HG02943 (cell line): ENCODE measurements at regions not wholly inside any gene's neighbourhood (a gene's known extent, or its start where the extent isn't known, plus 50 kb on each side); places are given as distances from the start of the nearest gene placed in this dataset.

Experiments used
- ATAC-seq: cut with Tn5 transposase; IDR thresholded peaks from one replicate; pipeline ENCODE4 v1.9.1; 2021; ENCODE audit warnings: mild to moderate bottlenecking, low read depth, moderate library complexity; ENCODE audit not compliant: unreplicated experiment

DNA sequence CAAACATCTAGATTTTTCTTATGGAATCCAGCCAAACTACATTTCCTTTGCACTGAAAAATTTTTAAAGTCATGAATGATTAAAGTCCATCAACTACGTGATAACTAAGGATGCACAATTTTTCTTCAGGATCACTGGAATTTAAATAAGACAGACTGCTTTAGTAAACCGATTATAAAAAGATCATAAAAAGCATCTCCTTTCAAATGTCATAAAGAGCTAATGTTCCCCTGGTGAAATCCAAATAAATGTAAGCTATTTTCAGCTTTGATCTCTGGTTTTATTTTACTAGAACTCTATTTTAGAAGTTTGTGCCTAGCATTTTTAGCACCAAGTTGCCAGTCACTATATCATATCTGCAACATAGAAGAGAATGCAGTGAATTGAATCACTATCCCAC, 460.8 kb downstream of the RFC3 start:
- no peak for ATAC-seq

DNA sequence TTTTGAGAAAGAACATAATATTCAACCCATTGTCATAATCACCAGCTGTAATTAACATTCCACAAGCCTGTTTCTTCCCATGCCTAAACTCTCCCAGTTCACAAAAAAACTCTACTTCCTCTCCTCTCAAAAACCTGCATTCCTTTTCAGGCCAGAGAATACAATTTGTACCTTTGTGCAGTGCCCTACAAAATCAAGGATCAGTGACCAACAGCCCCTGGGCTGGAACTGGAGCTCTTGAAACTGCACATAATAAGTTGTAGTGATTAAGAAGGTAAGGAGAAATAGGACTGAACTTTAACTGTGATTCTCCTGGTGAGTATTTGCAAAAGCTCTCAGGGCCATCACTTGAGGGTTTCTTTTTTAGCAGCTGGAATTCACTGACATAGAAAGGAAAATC, 472.7 kb downstream of the RFC3 start:
- no peak for ATAC-seq

DNA sequence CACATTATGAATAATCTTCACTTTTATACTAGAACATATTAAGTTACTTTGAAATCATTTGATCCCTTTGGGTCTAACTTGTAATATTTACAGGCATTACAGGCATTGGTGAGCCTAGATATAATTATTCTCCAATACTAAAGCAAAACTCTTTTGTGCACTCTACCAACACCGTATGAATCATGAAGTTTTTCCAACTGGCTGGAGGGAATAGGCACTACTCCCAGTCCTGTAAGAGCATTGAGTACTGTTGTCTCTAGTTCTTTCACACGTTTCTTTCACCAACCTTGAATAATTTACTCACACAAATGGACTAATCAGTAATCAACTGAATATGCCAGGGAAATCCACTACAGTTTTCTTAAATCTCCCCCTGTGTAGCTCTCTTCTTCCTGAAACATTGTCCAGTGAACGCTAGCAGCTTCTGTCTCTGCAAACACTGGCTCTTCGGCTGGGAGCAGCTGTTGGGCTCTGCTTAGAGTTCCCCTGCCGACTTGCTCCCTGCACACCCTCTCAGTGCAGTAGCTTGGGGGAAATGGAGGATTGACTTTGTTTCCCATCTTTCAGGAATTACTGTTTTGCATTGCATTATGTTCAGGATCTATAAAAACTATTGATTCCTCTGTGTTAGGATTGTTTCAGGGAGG, 476.7 kb downstream of the RFC3 start:
- no peak for ATAC-seq

DNA sequence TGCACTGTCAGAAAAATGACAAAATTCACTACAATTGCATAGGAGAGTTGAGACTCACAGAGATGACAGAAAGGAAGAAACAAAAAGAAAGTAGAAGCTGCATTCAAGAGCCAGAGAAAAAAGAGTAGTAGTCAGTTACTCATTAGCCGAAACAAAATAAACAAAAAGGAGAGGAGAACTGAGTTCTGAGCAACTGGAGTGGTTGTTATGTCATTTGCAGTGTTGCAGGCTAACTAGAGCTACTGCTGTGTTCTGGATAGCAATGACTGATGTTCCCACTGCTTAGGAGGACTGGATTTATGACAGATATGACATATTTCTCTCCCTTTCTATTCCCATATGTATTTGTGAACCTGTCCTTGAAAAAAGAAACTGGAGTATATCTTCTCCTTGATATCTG, 482.6 kb downstream of the RFC3 start:
- no peak for ATAC-seq

DNA sequence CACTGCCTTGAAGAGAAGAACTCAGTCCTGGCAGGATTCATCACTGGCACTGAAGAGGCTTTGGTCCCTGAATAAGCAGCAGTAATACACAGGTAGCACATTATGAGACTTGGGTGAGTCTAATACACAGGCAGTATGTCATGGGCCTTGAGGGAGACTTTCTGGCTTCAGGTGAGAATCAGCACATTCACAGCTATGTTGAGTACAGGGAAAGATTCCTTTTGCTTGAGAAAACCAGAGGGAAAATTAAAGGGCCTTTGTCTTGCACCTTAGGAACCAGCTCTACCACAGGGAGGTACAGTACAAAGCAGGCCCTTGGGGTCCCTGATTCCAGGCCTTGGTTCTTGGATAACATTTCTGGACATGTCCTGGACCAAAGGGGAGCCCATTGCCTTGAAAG, 484.6 kb downstream of the RFC3 start:
- no peak for ATAC-seq

DNA sequence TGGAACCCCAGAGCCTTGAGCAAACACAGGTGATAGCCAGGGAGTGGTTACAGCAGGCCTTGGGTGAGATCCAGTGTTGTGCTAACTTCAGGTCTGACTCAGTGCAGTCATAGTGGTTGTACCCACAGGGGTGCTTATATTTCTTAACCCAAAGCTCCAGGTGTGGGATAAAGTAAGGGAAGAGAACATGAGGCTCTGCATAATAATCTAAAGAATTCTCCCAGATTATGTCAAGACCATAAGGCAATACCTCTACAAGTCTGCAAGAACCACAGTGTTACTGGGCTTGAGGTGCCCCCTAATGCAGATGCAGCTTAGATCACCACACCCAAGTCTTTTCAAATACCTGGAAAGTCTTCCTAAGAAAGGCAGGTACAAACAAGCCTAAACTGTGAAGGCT, 485.4 kb downstream of the RFC3 start:
- no peak for ATAC-seq

DNA sequence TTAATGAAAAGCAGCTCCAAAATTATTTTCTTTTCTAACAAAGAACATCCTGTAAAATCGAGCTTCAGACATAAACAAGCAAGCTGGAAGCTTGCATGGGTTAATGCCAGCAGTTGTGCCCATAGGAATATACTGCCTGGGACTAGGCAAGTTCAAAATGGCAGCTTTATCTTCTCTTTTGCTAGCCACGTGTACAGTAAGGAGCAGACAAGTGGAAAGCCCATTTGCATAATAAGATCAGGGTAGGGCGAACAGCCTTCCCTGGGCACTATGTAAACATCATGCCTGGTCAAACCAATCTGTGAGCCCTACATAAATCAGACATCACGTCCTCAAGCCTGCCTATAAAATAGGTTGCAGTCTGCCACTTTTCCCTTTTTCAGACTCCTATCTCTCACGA, 489.7 kb downstream of the RFC3 start:
- ATAC-seq = no peak

DNA sequence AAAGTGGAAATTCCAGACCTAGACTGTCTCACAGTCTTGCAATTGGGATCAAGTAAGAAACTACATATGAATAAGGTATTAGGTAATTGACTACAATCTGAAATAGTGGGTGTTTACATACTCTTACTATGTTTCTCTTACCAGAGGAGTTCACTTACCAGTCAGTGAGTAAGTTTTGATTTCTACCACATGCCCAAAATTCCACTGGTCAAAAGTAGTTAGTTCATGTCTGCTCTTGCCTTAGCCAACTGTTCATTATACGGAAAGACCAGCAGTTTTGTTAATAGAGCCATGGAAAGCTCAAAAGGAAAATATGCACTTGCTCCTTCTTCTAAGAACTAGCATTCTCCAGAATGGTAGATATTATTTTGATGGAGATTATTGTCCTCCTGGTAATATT, 490.8 kb downstream of the RFC3 start:
- no peak for ATAC-seq

DNA sequence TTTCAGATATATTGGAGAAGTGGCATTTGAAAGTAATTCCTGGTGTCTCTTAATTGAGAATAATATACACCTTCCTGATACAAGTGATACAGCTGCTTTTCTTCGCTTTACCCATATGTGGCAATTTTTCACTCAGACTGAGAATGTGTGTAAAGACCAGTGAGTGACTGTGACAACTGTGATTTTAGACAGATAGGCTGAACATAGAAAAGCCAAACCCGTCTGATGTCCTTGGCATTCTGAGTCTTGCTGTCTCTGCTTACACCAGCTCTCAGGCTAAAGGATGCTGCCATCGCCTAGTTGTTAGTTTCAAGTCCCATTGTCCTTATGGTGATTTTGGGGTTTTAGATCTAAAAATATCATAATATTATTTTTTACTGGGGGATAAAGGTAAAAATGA, 492.6 kb downstream of the RFC3 start:
- no peak for ATAC-seq

DNA sequence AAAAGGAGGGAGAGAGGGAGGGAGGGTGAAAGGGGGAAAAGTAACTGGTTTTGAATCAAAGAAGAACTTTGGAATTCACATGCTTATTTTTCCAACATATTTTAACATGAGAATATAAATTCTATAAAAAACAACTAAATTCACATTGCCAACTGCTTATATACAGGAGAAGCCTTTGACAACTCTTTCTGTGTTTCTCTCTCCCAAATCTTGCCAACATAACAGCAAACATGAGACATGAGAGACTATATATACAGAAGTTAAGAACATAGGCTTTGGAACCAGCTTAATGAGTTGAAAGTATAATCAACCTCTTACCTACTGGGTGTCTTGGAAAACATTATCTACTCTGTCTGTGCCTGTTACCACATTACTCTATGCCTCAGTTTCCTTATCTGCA, 493.3 kb downstream of the RFC3 start:
- ATAC-seq = no peak

DNA sequence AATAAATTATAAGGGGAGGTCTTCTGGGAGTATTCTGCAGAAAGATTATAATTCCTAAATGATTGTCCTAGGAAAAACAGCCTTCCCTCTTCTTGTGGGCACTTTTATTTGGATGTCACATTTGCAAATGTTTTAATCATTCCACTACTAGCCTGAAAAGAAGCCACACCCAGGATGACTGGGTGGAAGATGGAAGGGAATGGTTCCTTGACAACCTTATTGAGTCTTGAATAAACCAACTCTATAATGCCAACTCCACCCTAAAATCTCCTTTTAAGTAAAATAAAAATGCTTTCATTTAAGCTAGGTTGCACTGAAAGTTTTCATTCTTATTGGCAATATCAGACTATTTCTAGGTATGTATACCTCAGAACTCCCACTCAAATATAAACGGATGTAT, 494.6 kb downstream of the RFC3 start:
- no peak for ATAC-seq

DNA sequence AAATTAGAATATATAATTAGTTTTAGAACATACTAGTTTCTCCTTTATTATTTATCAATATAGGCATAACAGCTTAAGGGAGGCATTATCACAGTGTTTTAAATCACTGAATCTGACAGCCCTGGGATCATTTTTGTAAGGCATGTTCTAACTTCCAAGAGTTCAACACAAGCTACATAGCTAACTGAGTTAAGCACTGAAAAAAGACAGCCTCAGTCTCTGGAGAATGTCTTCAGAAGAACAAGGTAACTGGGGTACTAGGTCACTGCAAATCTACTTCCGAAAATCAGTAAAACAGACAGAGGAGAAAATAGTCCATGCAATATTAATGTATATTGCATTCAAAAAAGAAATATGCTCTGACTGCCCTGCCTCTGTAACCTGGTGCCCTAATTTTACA, 502.1 kb downstream of the RFC3 start:
- ATAC-seq = no peak

DNA sequence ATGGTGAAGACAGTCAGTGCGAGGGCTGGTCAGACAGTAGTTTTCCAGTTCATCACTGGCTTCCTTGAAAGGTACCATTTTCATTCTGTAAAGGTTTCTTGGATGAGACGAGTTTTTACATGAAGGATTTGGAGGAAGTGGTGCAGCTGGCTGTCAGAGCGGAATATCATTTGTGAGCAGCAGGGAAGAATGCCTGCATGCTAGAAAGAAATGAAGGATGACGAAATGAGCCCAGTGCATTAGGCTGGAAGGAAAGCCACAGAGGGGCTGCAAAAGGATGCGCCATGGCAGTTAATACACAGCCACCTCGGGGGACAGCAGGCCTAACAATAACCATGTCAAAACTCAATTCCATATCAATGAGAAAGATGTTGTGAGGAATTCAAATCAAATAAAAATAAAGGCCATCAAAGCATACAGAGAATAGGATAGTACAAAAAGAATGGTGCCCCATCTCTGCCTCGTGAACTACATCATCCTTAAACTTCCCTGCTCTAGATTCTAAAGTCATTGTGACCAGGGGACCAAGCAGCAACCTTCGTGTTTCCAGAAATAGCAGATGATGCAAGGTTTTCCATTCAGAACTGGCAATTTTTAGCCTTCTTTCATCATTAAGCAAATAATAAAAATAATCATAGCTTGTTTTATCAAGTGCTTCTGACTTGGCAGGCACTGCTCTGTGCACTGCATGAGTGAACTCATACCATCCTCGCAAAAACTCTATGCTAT, 504.2 kb downstream of the RFC3 start:
- ATAC-seq = no peak

DNA sequence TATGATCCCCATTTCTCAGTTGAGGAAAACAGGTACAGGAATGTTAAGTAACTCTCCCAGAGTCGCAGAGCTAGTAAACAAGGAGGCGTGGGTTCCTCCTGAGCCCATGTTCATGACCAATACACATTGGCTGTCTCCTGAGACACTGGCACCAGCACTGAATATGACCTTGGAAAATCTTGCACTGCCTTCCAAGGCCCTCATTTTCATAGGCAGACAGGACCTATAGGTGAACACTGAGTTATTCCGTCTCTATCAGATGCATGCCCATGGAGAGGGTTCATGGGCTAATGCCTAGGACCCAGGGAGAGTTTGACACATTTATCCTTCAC, 504.8 kb downstream of the RFC3 start:
- no peak for ATAC-seq

DNA sequence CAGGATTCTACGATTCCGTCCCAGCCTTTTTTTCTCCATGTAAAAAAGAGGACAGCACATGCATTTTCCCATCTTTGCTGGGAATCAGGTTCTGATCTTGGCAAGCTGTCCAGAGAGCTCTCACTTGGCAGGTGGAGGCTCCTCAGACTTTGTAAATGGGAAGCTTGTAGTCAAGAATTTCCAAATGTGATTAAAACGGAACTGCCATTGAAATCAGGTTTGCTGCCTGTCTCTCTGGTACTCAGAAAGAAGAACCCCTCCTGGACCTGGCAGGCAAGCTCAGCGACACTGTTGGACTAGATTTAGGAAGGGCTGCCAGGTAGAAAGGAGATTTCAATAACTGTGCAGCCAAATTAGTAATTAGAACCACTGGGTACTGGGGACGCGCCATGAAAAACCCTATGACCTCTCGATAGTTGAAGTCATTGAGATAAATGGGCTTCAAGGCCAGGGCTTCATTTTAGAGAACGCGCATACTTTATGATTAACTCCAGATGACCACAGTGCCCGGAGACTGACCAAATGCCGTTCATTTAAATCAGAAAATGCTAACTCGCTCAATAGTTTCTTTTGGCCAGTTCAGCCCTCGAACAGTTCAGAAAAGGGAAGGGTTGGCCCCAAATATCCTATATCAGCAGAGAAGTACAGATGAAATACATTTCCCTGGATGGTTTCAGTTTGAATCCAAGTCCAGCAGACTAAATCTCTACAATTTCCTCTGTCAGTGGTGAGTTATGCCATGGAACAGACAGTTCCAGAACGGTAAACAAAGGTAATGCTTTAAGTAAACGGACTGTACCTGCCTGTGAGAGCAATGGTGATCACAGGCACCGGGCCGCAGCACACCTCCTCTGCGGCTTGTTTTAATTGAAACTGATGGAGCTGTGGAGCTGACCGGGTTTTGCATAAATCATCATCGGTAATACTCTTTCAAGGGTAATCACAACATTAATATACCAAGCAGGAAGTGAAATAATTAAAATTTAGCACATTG, 517.4 kb downstream of the RFC3 start:
- no peak for ATAC-seq

DNA sequence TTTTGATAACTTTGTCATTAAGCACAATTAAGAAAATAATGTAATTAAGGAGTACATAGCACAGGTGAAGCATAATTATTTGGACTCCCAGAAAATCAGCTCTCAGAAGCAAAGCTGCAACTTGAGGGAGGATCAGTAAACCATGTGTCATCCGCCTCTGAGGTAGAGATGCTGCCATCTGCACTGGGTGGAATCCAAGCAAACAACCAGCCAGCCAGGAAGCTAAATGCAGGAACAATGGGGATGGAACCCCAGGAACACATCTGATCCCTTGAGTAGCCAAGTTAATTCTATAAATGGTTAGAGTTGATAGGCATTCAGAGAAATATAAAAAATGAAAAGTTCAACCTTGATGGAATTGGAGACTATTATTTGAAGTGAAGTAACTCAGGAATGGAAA, 520.2 kb downstream of the RFC3 start:
- ATAC-seq = no peak

DNA sequence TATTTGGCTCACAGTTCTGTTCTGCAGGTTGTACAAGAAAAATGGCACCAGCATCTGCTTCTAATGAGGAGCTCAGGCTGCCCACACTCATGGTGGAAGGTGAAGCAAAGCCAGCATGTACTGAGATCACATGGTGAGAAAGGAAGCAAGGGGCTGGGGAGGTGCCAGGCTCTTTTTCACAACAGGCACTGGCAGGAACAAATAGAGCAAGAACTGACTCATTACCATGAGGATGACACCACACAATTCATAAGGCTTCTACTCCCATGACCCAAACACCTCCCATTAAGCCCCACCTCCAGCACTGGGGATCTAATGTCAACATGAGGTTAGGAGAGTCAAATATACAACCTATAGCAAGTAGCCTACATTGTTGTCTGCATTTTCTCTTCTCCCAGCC, 522.6 kb downstream of the RFC3 start:
- no peak for ATAC-seq

DNA sequence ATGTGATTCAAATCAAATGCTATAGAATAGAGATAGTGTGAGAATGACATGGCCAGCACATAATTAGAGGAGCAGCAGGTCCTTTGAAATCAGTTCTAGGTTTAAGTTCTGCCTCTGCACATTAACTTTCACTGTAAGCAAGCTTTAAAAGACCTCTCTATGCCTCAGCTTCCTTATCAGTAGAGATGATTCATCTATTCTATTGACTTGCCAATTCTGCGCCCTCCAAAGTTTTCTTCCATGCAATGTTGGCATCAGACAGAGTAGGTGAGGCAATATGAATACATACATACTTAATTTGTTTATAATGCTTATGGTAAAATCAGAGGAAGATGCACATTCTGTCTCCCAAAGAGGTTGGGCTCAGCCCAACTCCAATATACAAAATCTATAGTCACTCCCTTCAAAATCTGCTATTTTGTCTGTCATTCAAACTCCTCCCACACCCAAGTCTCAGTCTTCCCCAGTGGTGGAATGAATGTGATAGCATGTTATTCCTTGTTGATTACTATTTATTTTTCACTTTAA, 525.5 kb downstream of the RFC3 start:
- ATAC-seq = no peak

DNA sequence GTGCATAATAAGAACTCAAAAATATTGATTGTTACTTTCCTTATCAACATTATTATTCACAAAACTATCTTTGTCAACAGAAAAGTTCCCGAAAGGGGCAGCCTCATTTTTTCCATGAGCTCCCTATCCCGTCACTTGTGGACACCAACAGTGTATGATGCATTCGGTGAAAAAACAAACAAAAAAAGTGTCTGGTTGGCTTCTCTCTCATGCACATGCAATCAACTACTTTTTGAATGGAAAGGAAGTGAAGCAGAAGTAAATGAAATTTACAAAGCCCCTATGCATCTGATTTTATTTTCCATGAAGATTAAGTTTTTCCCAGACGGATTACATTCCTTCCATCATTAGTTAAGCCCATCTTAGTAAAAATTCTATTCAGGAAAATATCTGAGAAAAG, 526.9 kb downstream of the RFC3 start:
- no peak for ATAC-seq

DNA sequence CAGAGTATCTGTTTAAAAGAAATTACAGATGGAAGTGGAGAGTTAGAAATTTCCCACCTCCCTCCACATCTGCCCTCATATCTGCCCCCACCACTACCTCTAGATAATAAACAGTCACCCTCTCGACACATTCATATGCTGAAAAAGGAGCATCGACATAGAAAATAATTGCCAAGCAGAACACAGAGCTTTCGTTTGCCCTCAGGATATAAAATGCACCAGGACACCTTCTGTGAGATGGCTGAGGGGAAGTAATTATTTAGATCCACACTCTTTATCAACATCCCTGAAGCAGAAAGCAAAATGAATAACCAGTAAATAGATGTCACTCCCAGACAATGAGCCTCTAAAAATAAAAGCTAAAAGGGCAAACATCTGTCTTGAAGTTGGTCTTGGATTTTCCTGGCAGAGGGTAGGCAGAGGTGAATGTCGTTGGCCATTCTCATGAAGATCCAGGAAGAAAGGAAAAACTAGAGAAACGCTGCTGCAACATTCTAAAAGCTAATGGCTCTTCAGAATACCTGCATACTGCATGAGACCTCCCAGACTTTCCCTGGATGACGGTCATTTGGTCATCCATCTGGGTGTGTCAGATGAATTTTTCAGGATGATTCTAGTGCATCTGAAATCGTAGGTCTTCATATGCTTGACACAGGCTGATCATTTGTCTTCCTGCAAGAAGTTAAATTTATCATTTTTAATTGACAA, 527.5 kb downstream of the RFC3 start:
- ATAC-seq = no peak

DNA sequence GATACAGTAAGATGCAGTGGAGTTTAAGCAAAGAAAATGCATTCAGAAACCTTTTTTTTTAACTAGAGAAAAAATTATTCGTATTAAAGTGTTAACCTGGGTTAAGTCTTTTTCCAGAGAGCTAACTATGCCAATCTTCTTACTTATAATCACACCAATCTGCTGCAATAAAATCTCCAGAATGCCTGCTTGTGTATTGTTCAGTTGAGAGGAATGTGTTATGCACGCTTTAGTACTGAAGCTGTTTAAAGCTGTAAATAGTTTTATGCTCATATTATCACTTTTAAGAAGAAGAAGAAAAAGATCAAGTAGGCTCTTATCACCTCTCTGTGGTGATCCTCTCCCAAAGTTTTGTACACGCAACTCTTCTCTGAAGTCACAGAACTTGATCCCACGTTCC, 528.7 kb downstream of the RFC3 start:
- no peak for ATAC-seq
